ENCODE measurements at regions not wholly inside any gene's neighbourhood (a gene's known extent, or its start where the extent isn't known, plus 50 kb on each side); places are given as distances from the start of the nearest gene placed in this dataset.

- in situ Hi-C loops (cut with HindIII; ENCODE audit: low pct_ligation_motif_present, low sequenced_read_pairs), result no loop called here
- H3K27ac ChIP-seq, result no peak overlapping the region
- DNase-seq, result no peak
- no peaks in the 10 kb centered on the region for H3K36me3 ChIP-seq (replicated peaks)
- no peak for TF ChIP-seq CTCF (IDR thresholded peaks at IDR 0.05; ENCODE audit: low read depth, low read length, missing control alignments)
- H3K27me3 ChIP-seq (replicated peaks), result no peaks in the 10 kb centered on the region
- H3K4me3 ChIP-seq (ENCODE audit: low read depth, low read length), result no peak overlapping the region
Observed at GRCh38 chrX:8105531-8105930, 65.5 kb downstream of the VCX2 start.

GRCh38 chrX:8103655-8104054 lies 67.4 kb downstream of the VCX2 start:
- Histone ChIP-seq H3K36me3 (replicated peaks) (no peaks in the 10 kb centered on the region), H3K27me3 (replicated peaks) (no peaks in the 10 kb centered on the region), H3K4me3 (ENCODE audit: low read depth, low read length) (no peak overlapping the region), H3K27ac (no peak overlapping the region)
- no peak for TF ChIP-seq CTCF (IDR thresholded peaks at IDR 0.05; ENCODE audit: low read depth, low read length, missing control alignments)
- in situ Hi-C loops (cut with HindIII; ENCODE audit: low pct_ligation_motif_present, low sequenced_read_pairs), result no loop called here
- no peak for DNase-seq

GRCh38 chrX:8091510-8091909 lies 79.6 kb downstream of the VCX2 start:
- no peak overlapping the region for H3K4me3 ChIP-seq (ENCODE audit: low read depth, low read length)
- H3K27me3 ChIP-seq (replicated peaks), result no peaks in the 10 kb centered on the region
- H3K36me3 ChIP-seq (replicated peaks), result no peaks in the 10 kb centered on the region
- no peak for TF ChIP-seq CTCF (IDR thresholded peaks at IDR 0.05; ENCODE audit: low read depth, low read length, missing control alignments)
- in situ Hi-C loops (cut with HindIII; ENCODE audit: low pct_ligation_motif_present, low sequenced_read_pairs), result no loop called here
- DNase-seq, result no peak
- no peak overlapping the region for H3K27ac ChIP-seq

- in situ Hi-C loops (cut with HindIII; ENCODE audit: low pct_ligation_motif_present, low sequenced_read_pairs), result no loop called here
- TF ChIP-seq CTCF (IDR thresholded peaks at IDR 0.05; ENCODE audit: low read depth, low read length, missing control alignments), result no peak
Observed at GRCh38 chrX:8090906-8091305, 80.2 kb downstream of the VCX2 start.

GRCh38 chrX:8090482-8090881 lies 80.6 kb downstream of the VCX2 start:
- no peak for DNase-seq
- no peak for TF ChIP-seq CTCF (IDR thresholded peaks at IDR 0.05; ENCODE audit: low read depth, low read length, missing control alignments)
- Histone ChIP-seq H3K27ac (no peak overlapping the region), H3K27me3 (replicated peaks) (no peaks in the 10 kb centered on the region), H3K36me3 (replicated peaks) (no peaks in the 10 kb centered on the region), H3K4me3 (ENCODE audit: low read depth, low read length) (no peak overlapping the region)
- in situ Hi-C loops (cut with HindIII; ENCODE audit: low pct_ligation_motif_present, low sequenced_read_pairs), result no loop called here

More at GRCh38 chrX:8090906-8091305, 80.2 kb downstream of the VCX2 start:
- no peak overlapping the region for H3K4me3 ChIP-seq (ENCODE audit: low read depth, low read length)
- no peak for DNase-seq
- H3K27me3 ChIP-seq (replicated peaks), result no peaks in the 10 kb centered on the region
- no peaks in the 10 kb centered on the region for H3K36me3 ChIP-seq (replicated peaks)
- no peak overlapping the region for H3K27ac ChIP-seq

- H3K27me3 ChIP-seq (replicated peaks), result no peaks in the 10 kb centered on the region
- in situ Hi-C loops (cut with HindIII; ENCODE audit: low pct_ligation_motif_present, low sequenced_read_pairs), result no loop called here
- TF ChIP-seq CTCF (IDR thresholded peaks at IDR 0.05; ENCODE audit: low read depth, low read length, missing control alignments), result no peak
- no peak overlapping the region for H3K4me3 ChIP-seq (ENCODE audit: low read depth, low read length)
- no peak overlapping the region for H3K27ac ChIP-seq
- H3K36me3 ChIP-seq (replicated peaks), result no peaks in the 10 kb centered on the region
- DNase-seq, result no peak
Observed at GRCh38 chrX:8089141-8089540, 81.9 kb downstream of the VCX2 start.

Data from brain microvascular endothelial cell (primary cell).